OCI-LY7 (cell line): ENCODE measurements at regions not wholly inside any gene's neighbourhood (a gene's known extent, or its start where the extent isn't known, plus 50 kb on each side); places are given as distances from the start of the nearest gene placed in this dataset.
A peak's percentile ranks its signal among the peaks of the same experiment; 100 is the strongest.

ENCODE experiments used
- CTCF ChIP-seq: fragments of 200-600 bp; sonication (generic); conservative IDR thresholded peaks from 2 replicates; pipeline ENCODE4 v1.5.1; 2014; ENCODE audit warnings: mild to moderate bottlenecking, antibody characterized with exemption, low read length, moderate library complexity, mixed read lengths
- EZH2phosphoT487 ChIP-seq: fragments of 200-600 bp; sonication (generic); IDR thresholded peaks from 2 replicates; pipeline ENCODE4 v1.6.1; 2018; ENCODE audit warnings: low read depth, borderline replicate concordance, mild to moderate bottlenecking, mixed run types, antibody characterized with exemption, low read length, moderate library complexity, mixed read lengths

GRCh38 chr12:94875525-94875924, 128.0 kb downstream of the NDUFA12 start:
- TF ChIP-seq CTCF (peak; percentile 86), EZH2phosphoT487 (no peak)
